B cell (primary cell): ENCODE measurements at regions not wholly inside any gene's neighbourhood (a gene's known extent, or its start where the extent isn't known, plus 50 kb on each side); places are given as distances from the start of the nearest gene placed in this dataset.

Experiments
- EZH2 ChIP-seq: IDR thresholded peaks from 2 replicates; pipeline ENCODE4 v1.6.1; 2012; ENCODE audit warnings: borderline replicate concordance, low read depth, mild to moderate bottlenecking, moderate library complexity, low read length; ENCODE audit not compliant: insufficient read depth, poor library complexity, severe bottlenecking
- TF ChIP-seq, protein P1 (sequence below): fragments of 200-600 bp; IDR thresholded peaks from one replicate; pipeline ENCODE4 v1.8.0; 2022; ENCODE audit warnings: antibody characterized with exemption, mild to moderate bottlenecking

DNA sequence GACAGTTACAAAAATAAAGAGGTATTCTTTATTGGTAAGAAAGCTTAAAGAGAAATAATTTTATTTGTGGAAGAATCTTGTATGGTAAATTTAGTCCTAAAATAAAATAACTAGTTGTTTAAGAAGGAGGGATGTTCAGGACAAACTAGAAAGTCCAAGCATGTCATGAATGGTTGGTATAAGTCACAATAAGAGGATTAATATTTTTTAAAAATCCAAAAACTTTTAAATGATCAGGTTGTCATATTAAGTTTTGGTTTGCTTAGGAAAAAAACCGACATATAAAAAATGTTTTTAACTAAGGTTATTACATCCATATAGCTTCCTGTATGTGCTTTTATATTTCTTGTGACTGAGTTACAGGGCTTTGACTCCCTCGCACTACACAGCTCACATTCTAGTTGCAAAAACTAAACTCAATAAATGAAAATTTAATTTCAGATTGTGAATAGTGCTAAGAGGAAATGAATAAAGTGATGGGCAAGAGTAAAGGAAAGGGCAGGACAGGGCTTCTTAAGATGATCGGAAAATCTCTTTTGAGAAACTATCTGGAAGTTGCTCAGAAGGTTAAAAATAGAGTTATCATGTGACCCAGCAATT is 80.7 kb upstream of the METAP2 start:
- TF ChIP-seq, protein P1, sequence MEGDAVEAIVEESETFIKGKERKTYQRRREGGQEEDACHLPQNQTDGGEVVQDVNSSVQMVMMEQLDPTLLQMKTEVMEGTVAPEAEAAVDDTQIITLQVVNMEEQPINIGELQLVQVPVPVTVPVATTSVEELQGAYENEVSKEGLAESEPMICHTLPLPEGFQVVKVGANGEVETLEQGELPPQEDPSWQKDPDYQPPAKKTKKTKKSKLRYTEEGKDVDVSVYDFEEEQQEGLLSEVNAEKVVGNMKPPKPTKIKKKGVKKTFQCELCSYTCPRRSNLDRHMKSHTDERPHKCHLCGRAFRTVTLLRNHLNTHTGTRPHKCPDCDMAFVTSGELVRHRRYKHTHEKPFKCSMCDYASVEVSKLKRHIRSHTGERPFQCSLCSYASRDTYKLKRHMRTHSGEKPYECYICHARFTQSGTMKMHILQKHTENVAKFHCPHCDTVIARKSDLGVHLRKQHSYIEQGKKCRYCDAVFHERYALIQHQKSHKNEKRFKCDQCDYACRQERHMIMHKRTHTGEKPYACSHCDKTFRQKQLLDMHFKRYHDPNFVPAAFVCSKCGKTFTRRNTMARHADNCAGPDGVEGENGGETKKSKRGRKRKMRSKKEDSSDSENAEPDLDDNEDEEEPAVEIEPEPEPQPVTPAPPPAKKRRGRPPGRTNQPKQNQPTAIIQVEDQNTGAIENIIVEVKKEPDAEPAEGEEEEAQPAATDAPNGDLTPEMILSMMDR, result no peak
- TF ChIP-seq EZH2, result no peak
